BLaER1 (cell line): ENCODE measurements at regions not wholly inside any gene's neighbourhood (a gene's known extent, or its start where the extent isn't known, plus 50 kb on each side); places are given as distances from the start of the nearest gene placed in this dataset.

Experiments used
- H3K27ac ChIP-seq: shearing (Covaris generic); formaldehyde crosslinking; 2 replicates; pipeline ENCODE4 v1.8.1; 2022
- H3K27me3 ChIP-seq: shearing (Covaris generic); formaldehyde crosslinking; 2 replicates; pipeline ENCODE4 v1.8.1; 2022
- H3K36me3 ChIP-seq: shearing (Covaris generic); formaldehyde crosslinking; 2 replicates; pipeline ENCODE4 v1.8.1; 2022
- H3K4me1 ChIP-seq: shearing (Covaris generic); formaldehyde crosslinking; 2 replicates; pipeline ENCODE4 v1.8.1; 2022
- H3K4me2 ChIP-seq: shearing (Covaris generic); formaldehyde crosslinking; 2 replicates; pipeline ENCODE4 v1.8.1; 2022
- H3K4me3 ChIP-seq: shearing (Covaris generic); formaldehyde crosslinking; 2 replicates; pipeline ENCODE4 v1.8.1; 2022
- H3K9ac ChIP-seq: shearing (Covaris generic); formaldehyde crosslinking; 2 replicates; pipeline ENCODE4 v1.8.1; 2022
- H3K9me3 ChIP-seq: shearing (Covaris generic); formaldehyde crosslinking; 2 replicates; pipeline ENCODE4 v1.8.1; 2022
- H4K20me1 ChIP-seq: shearing (Covaris generic); formaldehyde crosslinking; 2 replicates; pipeline ENCODE4 v1.8.1; 2022
- Cebpa-rat ChIP-seq: shearing (Covaris generic); IDR thresholded peaks from 2 replicates; pipeline ENCODE4 v1.8.1; 2022

DNA sequence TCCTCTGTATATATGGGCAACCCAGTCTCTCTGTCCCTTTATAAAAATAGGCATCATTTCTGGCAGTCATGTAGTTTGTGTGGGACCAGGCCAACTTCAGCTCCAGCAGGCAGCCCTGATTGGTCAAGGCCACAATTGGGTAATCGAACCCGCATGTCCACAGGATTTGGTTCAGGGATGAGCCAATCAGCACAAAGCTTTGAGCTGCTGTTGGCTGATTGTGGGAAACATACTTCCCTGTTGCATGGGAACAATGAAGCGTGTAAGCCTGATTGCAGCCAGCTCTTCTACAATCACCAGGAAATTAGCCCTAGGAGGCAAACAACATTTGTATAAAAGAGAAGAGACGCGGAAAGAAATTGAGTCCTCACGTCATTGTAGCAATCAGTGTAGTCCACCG lies 328.6 kb downstream of the PCNX1 start:
- Histone ChIP-seq H3K27ac (no peak overlapping the region), H3K36me3 (no peaks in the 10 kb centered on the region), H4K20me1 (no peaks in the 10 kb centered on the region), H3K4me2 (no peak overlapping the region), H3K9ac (no peak overlapping the region), H3K9me3 (no peaks in the 10 kb centered on the region), H3K4me1 (no peaks in the 10 kb centered on the region), H3K27me3 (no peaks in the 10 kb centered on the region), H3K4me3 (no peak overlapping the region)
- no peak for TF ChIP-seq Cebpa-rat

DNA sequence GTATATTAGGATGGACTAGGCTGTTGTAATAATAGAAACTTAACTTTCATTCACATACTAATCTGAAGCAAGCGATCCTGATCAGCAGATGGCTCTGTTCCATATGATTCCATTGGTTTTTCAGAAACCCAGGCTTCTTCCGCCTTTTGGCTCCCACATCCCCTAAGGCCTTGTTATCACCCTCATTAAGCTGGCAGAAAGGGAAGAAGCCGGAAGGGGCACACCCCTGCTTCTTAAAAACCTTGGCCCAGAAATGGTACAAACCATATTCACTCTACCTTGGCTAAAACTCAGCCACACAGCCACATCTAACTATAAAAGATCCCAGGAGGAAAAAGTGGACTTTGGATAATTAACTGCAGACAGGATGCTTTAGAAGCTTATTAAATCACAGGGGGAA lies 329.2 kb downstream of the PCNX1 start:
- Histone ChIP-seq H3K9me3 (no peaks in the 10 kb centered on the region), H3K27me3 (no peaks in the 10 kb centered on the region), H3K36me3 (no peaks in the 10 kb centered on the region), H4K20me1 (no peaks in the 10 kb centered on the region), H3K27ac (no peak overlapping the region), H3K4me2 (no peak overlapping the region), H3K4me1 (no peaks in the 10 kb centered on the region), H3K4me3 (no peak overlapping the region), H3K9ac (no peak overlapping the region)
- no peak for TF ChIP-seq Cebpa-rat

- H3K4me1 ChIP-seq, result no peaks in the 10 kb centered on the region
- TF ChIP-seq Cebpa-rat, result no peak
- H3K27me3 ChIP-seq, result no peaks in the 10 kb centered on the region
- H3K4me3 ChIP-seq, result no peak overlapping the region
- H3K9me3 ChIP-seq, result no peaks in the 10 kb centered on the region
- H3K27ac ChIP-seq, result no peak overlapping the region
- H4K20me1 ChIP-seq, result no peaks in the 10 kb centered on the region
- H3K4me2 ChIP-seq, result no peak overlapping the region
- H3K36me3 ChIP-seq, result no peaks in the 10 kb centered on the region
- no peak overlapping the region for H3K9ac ChIP-seq
Observed at GRCh38 chr14:71237556-71237955, 330.3 kb downstream of the PCNX1 start.

GRCh38 chr14:71238835-71239234 lies 331.6 kb downstream of the PCNX1 start:
- H3K36me3 ChIP-seq, result no peaks in the 10 kb centered on the region
- H3K9me3 ChIP-seq, result no peaks in the 10 kb centered on the region
- H3K4me3 ChIP-seq, result no peak overlapping the region
- H3K4me2 ChIP-seq, result no peak overlapping the region
- H3K9ac ChIP-seq, result no peak overlapping the region
- no peaks in the 10 kb centered on the region for H3K4me1 ChIP-seq
- H3K27ac ChIP-seq, result no peak overlapping the region
- H4K20me1 ChIP-seq, result no peaks in the 10 kb centered on the region
- no peaks in the 10 kb centered on the region for H3K27me3 ChIP-seq
- TF ChIP-seq Cebpa-rat, result no peak

- Histone ChIP-seq H3K4me2 (no peak overlapping the region), H3K9ac (no peak overlapping the region), H3K27ac (no peak overlapping the region), H3K4me3 (no peak overlapping the region), H4K20me1 (no peaks in the 10 kb centered on the region), H3K9me3 (no peaks in the 10 kb centered on the region), H3K27me3 (no peaks in the 10 kb centered on the region), H3K4me1 (no peaks in the 10 kb centered on the region), H3K36me3 (no peaks in the 10 kb centered on the region)
- TF ChIP-seq Cebpa-rat, result no peak
Observed at GRCh38 chr14:71240171-71240570, 332.9 kb downstream of the PCNX1 start.

- H3K27me3 ChIP-seq, result no peaks in the 10 kb centered on the region
- H3K9ac ChIP-seq, result no peak overlapping the region
- H3K4me2 ChIP-seq, result no peak overlapping the region
- no peaks in the 10 kb centered on the region for H3K36me3 ChIP-seq
- no peak overlapping the region for H3K4me3 ChIP-seq
- H3K9me3 ChIP-seq, result peaks cover 1% of the 10 kb centered on the region; the same call in 1 of the 2 replicates
- no peaks in the 10 kb centered on the region for H4K20me1 ChIP-seq
- H3K27ac ChIP-seq, result no peak overlapping the region
- peaks cover 5% of the 10 kb centered on the region; the same call in 1 of the 2 replicates for H3K4me1 ChIP-seq
- no peak for TF ChIP-seq Cebpa-rat
Observed at GRCh38 chr14:71240866-71241520, 333.7 kb downstream of the PCNX1 start.

DNA sequence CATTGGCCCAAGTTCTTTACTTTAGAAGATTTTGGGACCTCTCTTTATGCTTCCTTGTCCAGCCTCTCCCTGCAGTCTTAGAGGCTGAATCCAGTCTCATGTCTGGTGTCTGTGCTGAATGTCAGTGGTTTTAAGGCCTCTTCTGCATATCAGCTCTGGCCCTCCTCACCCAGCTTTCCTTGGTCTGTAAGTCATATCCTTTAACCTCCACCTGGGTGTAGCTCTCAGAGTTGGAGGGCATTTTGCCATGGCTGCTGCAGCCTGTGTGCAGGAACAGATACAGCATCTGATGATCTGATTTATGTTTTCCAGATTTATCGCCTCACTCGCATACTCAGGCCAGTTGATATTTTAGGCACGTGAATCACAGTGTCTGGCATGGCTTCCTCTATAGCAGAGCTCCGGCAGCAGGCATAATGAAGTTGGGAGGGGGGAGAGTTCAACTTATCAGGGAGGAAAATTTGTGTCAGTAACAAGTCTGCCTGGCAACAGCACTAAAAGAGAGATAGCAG lies 335.0 kb downstream of the PCNX1 start:
- Histone ChIP-seq H4K20me1 (no peaks in the 10 kb centered on the region), H3K4me2 (no peak overlapping the region), H3K9me3 (peaks cover 14% of the 10 kb centered on the region; the same call in 1 of the 2 replicates), H3K4me3 (no peak overlapping the region), H3K4me1 (peaks cover 16% of the 10 kb centered on the region; the same call in 1 of the 2 replicates), H3K27ac (no peak overlapping the region), H3K36me3 (no peaks in the 10 kb centered on the region), H3K27me3 (no peaks in the 10 kb centered on the region), H3K9ac (no peak overlapping the region)
- no peak for TF ChIP-seq Cebpa-rat

GRCh38 chr14:71243697-71244096 lies 336.4 kb downstream of the PCNX1 start:
- no peak overlapping the region for H3K27ac ChIP-seq
- TF ChIP-seq Cebpa-rat, result no peak
- H3K27me3 ChIP-seq, result no peaks in the 10 kb centered on the region
- H4K20me1 ChIP-seq, result no peaks in the 10 kb centered on the region
- H3K9ac ChIP-seq, result no peak overlapping the region
- H3K4me1 ChIP-seq, result peaks cover 16% of the 10 kb centered on the region; the same call in 1 of the 2 replicates
- H3K4me2 ChIP-seq, result no peak overlapping the region
- H3K36me3 ChIP-seq, result no peaks in the 10 kb centered on the region
- H3K9me3 ChIP-seq, result peaks cover 22% of the 10 kb centered on the region
- no peak overlapping the region for H3K4me3 ChIP-seq

DNA sequence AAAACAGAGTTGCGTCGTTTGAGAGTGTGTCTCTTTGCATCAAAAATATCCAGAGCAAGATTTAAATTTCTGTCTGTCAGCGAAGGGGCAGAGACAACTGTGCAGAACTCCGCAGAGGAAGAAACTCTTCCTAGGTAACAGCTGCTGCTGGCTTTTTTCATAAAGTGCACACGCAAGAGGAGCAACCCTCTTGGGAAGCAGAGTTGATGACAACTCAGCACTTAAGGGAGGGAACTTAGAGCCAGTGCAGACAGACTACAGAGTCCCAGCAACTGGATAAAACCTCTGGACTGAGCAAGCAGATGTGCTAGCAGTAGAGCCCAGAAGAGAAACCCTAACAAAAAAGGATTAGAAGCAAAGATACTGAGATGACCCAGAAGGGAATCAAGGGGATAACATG lies 337.1 kb downstream of the PCNX1 start:
- Histone ChIP-seq H3K9ac (no peak overlapping the region), H3K4me2 (no peak overlapping the region), H3K36me3 (no peaks in the 10 kb centered on the region), H3K4me3 (no peak overlapping the region), H3K9me3 (peaks cover 22% of the 10 kb centered on the region), H3K4me1 (peaks cover 16% of the 10 kb centered on the region; the same call in 1 of the 2 replicates), H4K20me1 (no peaks in the 10 kb centered on the region), H3K27ac (no peak overlapping the region), H3K27me3 (no peaks in the 10 kb centered on the region)
- TF ChIP-seq Cebpa-rat, result no peak

- peaks cover 16% of the 10 kb centered on the region; the same call in 1 of the 2 replicates for H3K4me1 ChIP-seq
- no peak overlapping the region for H3K27ac ChIP-seq
- H3K27me3 ChIP-seq, result no peaks in the 10 kb centered on the region
Observed at GRCh38 chr14:71245659-71246361, 338.6 kb downstream of the PCNX1 start.

More at GRCh38 chr14:71245659-71246361, 338.6 kb downstream of the PCNX1 start:
- TF ChIP-seq Cebpa-rat, result no peak
- Histone ChIP-seq H4K20me1 (no peaks in the 10 kb centered on the region), H3K4me2 (peak overlapping the region; percentile 25; the same call in 1 of the 2 replicates), H3K9me3 (peaks cover 22% of the 10 kb centered on the region), H3K4me3 (no peak overlapping the region), H3K36me3 (no peaks in the 10 kb centered on the region), H3K9ac (no peak overlapping the region)
